GM18868 (cell line): ENCODE measurements at regions not wholly inside any gene's neighbourhood (a gene's known extent, or its start where the extent isn't known, plus 50 kb on each side); places are given as distances from the start of the nearest gene placed in this dataset.
"Not testable (repeated sequence)": the region's sequence is repeated elsewhere in the genome, so short reads cannot be mapped to it uniquely, and the experiment has no call there.

Experiments
- ATAC-seq: cut with Tn5 transposase; IDR thresholded peaks from one replicate; pipeline ENCODE4 v1.9.1; 2021; ENCODE audit warnings: mild to moderate bottlenecking, moderate library complexity; ENCODE audit not compliant: unreplicated experiment

- no peak for ATAC-seq
Measured at GRCh38 chr15:81747482-81747881, 298.3 kb downstream of the MEX3B start.

DNA sequence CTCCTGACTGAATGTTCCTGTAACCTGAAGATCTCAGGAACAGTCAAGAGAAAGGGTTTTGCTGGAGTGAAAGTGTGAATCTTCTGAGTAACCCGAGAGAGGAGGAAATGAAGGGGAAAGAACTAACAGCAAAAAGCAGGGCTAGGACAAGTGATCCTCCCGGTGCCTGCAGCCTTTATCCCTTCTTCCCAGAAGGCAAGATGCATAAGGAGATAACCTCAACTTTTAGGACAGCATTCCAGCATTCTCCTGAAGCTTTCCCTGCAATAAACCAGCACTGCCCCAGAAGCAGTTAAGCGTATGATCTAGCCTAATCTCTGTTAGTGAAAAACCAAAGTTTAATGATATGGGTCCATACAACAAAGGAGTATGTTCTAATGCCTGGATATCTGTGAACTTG, 298.8 kb downstream of the MEX3B start:
- ATAC-seq, result no peak

DNA sequence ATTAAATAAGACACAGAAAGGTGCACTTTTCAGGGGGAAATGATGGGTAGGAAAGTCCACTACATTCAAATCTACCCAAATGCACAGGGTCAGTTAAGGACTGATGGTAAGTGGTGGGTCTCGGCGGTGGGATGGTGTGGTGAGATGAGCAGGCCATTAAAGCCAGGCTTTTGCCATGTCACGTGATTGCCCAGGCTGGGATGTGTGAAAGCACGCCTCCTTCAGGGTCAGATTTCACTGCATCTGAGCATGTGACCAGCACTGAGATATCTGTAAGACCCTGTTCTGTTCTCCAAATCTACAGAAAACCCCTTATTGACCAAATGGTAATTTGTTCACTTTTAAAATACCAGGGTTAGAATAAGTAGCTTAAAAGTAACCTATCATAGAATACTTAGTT, 301.5 kb downstream of the MEX3B start:
- no peak for ATAC-seq

- no peak for ATAC-seq
Measured at GRCh38 chr15:81740416-81740815, 305.4 kb downstream of the MEX3B start.

DNA sequence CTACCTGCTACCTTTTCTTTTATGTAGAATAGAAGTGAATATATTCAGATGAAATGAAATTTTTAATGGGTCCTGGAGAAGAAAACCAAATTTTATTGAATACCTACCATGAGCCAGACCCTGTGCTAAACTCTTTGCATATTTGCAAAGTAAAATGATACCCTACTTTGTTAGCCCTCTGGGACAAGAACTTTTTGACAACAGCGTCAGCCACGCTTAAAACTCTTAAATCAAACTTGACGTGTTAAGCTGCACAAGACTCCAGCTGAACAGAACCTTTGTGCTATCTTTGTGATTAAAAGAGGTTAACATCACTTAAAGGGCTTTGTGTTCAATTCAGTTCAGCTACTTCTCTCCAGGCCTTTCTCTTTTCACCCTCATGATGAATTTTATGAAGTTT, 316.5 kb downstream of the MEX3B start:
- no peak for ATAC-seq

DNA sequence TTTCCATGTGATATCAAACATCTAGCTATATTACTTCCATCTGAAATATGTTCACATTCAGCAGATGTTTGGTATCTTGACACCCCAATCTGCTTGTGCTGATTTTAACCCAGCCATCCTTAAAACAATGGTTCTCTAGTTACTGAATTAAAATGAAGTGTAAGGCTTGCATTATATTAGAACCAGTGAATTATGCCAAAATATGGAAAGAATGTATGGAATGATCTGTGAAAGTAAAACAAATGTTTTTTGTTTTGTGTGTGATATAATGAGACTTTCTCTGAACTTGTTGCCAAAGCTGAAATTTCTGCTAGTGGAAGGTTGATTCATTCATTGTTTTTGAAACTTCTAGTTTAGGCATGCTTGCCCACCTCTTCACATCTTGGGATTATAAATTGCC, 317.1 kb downstream of the MEX3B start:
- no peak for ATAC-seq

DNA sequence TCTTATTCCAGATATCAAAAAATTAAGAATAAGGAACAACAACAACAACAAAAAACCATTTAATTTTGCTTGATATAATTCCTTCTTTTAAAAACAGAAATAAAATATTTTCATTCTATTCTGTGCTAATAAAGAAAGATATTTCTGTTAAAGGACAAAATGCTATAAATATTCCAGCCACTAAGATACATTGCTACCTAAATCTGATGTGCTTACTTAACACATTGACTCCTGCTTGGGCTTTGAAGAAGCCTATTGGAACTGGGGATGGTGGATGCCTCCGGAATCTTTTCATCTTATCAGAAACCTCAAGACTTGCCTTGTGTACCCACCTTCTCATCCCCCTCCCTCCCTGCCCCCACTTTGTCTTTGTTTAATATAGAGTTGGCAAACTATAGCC, 320.2 kb downstream of the MEX3B start:
- ATAC-seq, result no peak

GRCh38 chr15:81724536-81724935, 321.3 kb downstream of the MEX3B start:
- no peak for ATAC-seq

DNA sequence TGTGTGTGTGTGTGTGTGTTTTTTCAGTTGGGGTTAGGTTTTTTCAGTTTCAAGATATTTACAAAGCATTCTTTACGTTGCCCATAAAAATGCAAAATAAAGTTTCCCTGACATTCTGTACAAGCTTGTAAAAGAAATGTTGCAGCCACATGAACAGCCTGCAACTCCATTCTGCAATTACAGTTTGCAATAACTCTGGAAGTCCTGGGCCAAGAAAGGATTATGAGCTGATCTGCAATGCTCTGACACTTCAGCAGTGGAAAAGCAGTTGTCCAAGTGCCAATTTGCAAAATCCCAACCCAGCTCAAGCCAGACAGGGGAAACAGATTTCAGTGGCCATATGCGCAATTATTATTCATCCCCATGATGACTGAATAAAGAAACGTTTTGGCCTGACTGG, 322.1 kb downstream of the MEX3B start:
- ATAC-seq, result no peak

DNA sequence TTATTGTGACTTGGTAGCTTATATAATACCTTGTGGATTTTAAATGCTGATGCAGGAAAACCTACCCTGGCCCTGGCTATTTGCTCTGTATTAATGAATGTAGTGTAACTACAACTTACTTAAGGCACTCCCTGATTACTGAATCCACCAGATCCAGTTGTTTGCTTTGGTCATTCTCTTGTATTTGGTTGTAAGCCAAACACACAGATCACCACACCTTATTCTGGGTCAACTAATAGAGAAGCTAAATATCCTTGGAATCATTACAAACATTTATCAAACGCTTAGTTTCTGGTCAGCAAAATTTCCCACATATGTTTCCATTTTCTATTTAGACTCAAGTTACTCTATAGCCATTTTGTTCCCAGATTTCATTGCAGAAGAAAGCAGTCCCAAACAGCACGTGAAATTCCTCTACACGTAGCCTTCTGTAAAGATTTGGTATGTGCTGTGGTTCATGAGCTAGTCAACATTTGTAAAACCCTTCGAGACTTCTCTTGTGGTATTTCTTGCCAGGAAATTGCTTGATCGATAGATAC, 322.6 kb downstream of the MEX3B start:
- ATAC-seq, result no peak

- not testable (repeated sequence) for ATAC-seq
Measured at GRCh38 chr15:81716468-81716867, 329.4 kb downstream of the MEX3B start.

DNA sequence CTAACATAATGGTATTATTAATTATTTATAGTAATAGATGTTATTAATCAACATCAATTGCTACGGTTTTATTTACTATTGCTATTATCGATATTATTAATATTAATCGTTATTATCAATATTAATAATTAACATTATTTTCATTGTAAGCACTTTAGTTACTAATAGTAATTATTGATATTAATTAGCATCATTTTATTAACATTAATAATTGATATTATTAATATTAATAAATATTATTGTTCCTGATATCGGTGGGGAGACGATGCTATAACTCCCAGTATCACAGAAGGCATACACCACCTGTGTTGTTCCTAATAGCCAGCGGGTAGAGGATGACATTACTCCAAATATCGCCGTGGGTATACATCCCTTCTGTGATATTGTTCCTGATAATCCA, 335.5 kb downstream of the MEX3B start:
- ATAC-seq, result no peak

DNA sequence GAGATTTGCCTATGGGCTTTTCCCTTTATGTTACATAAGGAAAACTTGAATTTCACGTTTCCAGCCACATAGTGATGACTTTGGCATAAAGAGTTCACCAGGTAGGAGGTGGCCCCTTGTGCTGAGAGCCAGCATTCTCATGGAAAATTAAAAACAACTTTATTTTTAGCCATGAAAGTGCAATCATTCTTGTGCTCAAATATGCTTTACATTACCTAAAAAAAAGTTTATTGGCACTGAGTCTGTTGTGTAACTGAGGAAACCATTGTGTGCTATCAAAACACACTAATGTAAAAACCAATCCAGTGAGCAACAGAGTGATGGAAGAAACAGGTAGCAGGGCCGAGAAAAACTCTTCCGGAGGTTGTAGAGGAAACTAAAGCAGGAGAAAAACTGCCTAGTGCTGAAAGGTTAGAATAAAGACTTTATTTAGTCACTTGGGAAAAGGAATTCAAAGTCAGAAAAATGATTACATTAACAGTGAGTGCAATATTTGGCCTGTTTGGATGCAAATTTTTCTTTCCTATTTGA, 332.9 kb upstream of the TMC3 start:
- ATAC-seq, result not testable (repeated sequence)

- ATAC-seq, result not testable (repeated sequence)
Measured at GRCh38 chr15:81705727-81706126, 331.7 kb upstream of the TMC3 start.

DNA sequence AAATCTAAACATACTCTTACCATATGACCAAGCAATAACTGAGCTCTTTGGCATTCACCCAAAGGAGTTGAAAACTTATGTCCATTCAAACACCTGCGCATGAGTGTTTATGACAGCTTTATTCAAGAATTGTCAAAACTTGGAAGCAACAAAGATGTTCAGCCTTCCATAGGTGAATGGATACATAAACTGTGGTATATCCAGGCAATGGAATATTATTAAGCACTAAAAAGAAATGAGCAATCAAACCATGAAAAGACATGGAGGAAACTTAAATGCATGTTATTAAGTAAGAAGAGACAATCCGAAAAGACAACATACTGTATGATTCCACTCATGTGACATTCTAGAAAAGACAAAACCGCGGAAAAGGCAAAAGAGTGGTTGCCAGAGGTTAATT, 312.0 kb upstream of the TMC3 start:
- ATAC-seq, result no peak

DNA sequence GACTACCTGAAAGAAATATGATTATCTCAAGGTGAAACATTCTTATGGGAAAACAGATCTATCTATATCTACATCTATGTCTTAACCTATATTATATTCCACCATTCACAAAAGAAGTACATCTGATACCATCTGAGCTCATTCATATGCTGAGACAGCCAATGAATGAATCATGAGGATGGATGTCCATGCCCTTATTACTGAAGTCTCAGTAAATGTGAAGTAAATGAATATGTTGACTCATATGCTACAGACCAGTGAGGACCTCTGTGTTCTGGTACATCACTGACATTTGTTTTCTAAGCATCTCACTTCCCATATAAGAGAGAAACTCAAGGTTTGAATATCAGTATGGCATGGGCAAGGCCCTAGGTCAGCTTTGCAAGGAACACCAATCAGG, 311.2 kb upstream of the TMC3 start:
- no peak for ATAC-seq

DNA sequence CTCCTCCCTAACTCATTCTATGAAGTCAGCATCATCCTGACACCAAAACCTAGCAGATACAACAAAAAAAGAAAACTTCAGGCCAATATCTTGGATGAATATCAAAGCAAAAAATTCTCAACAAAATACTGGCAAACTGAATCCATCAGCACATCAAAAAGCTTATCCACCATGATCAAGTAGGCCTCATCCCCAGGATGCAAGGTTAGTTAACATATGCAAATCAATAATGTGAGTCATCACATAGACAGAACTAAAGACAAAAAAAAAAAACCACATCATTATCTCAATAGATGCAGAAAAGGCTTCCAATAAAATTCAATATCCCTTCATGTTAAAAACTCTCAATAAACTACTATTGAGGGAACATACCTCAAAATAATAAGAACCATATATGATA, 306.8 kb upstream of the TMC3 start:
- ATAC-seq, result no peak

GRCh38 chr15:81666839-81667238, 292.8 kb upstream of the TMC3 start:
- ATAC-seq, result peak; percentile 72

- no peak for ATAC-seq
Measured at GRCh38 chr15:81660976-81661375, 287.0 kb upstream of the TMC3 start.

DNA sequence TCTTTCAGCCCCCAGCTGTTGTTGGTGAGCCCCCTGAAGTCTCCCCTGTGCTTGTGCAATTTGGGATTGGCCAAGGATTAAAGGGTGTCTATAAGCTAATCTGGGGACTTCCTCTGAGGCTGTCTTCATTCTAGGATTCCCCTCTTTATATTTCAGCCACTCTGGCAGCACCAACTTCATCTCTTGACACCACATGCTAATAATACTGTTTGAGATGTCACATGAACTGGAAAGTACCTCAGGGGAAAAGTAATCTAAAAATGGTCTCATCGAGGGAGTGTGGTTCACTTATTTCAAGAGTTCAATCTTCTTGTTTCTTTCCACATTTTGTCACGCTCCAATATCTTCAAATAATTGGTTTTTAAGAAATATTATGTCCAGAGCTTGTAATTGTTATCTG, 279.2 kb upstream of the TMC3 start:
- ATAC-seq, result peak; percentile 40

GRCh38 chr15:81645470-81645869, 271.5 kb upstream of the TMC3 start:
- ATAC-seq, result no peak

GRCh38 chr15:81643771-81644170, 269.8 kb upstream of the TMC3 start:
- no peak for ATAC-seq

GRCh38 chr15:81642451-81642990, 268.5 kb upstream of the TMC3 start:
- no peak for ATAC-seq
